ENCODE measurements at regions not wholly inside any gene's neighbourhood (a gene's known extent, or its start where the extent isn't known, plus 50 kb on each side); places are given as distances from the start of the nearest gene placed in this dataset.
A peak's percentile ranks its signal among the peaks of the same experiment; 100 is the strongest.

GRCh38 chr15:56813995-56814394, 80.7 kb upstream of the ZNF280D start:
- H3K4me3 ChIP-seq (ENCODE audit: low read depth, low read length) = no peak overlapping the region
- DNase-seq (ENCODE audit: low read depth) = no peak
- TF ChIP-seq CTCF (conservative IDR thresholded peaks at IDR 0.05; ENCODE audit: low read depth, low read length) = no peak

- H3K4me3 ChIP-seq (ENCODE audit: low read depth, low read length) = no peak overlapping the region
- TF ChIP-seq CTCF (conservative IDR thresholded peaks at IDR 0.05; ENCODE audit: low read depth, low read length) = no peak
- no peak for DNase-seq (ENCODE audit: low read depth)
Observed at GRCh38 chr15:56812961-56813360, 79.7 kb upstream of the ZNF280D start.

GRCh38 chr15:56812221-56812620, 78.9 kb upstream of the ZNF280D start:
- H3K4me3 ChIP-seq (ENCODE audit: low read depth, low read length) = no peak overlapping the region
- TF ChIP-seq CTCF (conservative IDR thresholded peaks at IDR 0.05; ENCODE audit: low read depth, low read length) = no peak
- no peak for DNase-seq (ENCODE audit: low read depth)

GRCh38 chr15:56811586-56811985, 78.3 kb upstream of the ZNF280D start:
- no peak overlapping the region for H3K4me3 ChIP-seq (ENCODE audit: low read depth, low read length)
- TF ChIP-seq CTCF (conservative IDR thresholded peaks at IDR 0.05; ENCODE audit: low read depth, low read length) = no peak
- no peak for DNase-seq (ENCODE audit: low read depth)

- TF ChIP-seq CTCF (conservative IDR thresholded peaks at IDR 0.05; ENCODE audit: low read depth, low read length) = no peak
- no peak overlapping the region for H3K4me3 ChIP-seq (ENCODE audit: low read depth, low read length)
- no peak for DNase-seq (ENCODE audit: low read depth)
Observed at GRCh38 chr15:56808160-56808559, 74.9 kb upstream of the ZNF280D start.

- DNase-seq (ENCODE audit: low read depth) = no peak
- no peak for TF ChIP-seq CTCF (conservative IDR thresholded peaks at IDR 0.05; ENCODE audit: low read depth, low read length)
- H3K4me3 ChIP-seq (ENCODE audit: low read depth, low read length) = peak overlapping the region; percentile 43
Observed at GRCh38 chr15:56806148-56806536, 72.8 kb upstream of the ZNF280D start.

- peak overlapping the region; percentile 43 for H3K4me3 ChIP-seq (ENCODE audit: low read depth, low read length)
- TF ChIP-seq CTCF (conservative IDR thresholded peaks at IDR 0.05; ENCODE audit: low read depth, low read length) = no peak
- peak; percentile 89 for DNase-seq (ENCODE audit: low read depth)
Observed at GRCh38 chr15:56805466-56806147, 72.3 kb upstream of the ZNF280D start.
